HFF-Myc (cell line): ENCODE measurements at regions not wholly inside any gene's neighbourhood (a gene's known extent, or its start where the extent isn't known, plus 50 kb on each side); places are given as distances from the start of the nearest gene placed in this dataset.
"Not testable (repeated sequence)": the region's sequence is repeated elsewhere in the genome, so short reads cannot be mapped to it uniquely, and the experiment has no call there.

Source experiments
- DNase-seq: peaks from one replicate; pipeline ENCODE4 v3.0.0-alpha.2; 2011; ENCODE audit warnings: low read depth; ENCODE audit errors: extremely low read depth
- H3K4me3 ChIP-seq: replicated peaks from 2 replicates; pipeline ENCODE4 v1.5.1; 2011; ENCODE audit warnings: low read depth, mild to moderate bottlenecking, control low read depth, low read length
- TF ChIP-seq, protein P1 (sequence below): IDR thresholded peaks from 2 replicates; pipeline ENCODE4 v1.5.1; 2012; ENCODE audit warnings: mild to moderate bottlenecking, low read depth, low read length, control low read depth; ENCODE audit errors: missing control alignments

DNA sequence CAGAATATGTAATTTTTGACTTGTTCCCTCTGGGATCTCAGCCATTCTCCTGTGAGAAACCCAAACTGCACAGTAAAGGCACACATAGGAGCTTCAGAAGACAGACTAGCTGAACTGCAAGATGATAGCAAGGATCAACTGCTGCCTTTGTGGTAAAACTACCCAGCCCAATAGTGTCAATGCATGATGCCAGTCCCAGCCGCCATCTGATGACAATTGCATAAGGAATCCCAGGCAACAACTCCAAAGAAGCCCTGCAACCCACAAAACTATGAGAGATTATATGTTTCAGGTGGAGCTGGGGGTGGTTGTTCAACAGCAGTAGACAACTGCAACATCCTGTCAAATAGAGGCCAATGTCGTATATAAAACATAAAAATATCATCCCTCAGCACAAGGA, 192.4 kb upstream of the ARPP21 start:
- TF ChIP-seq, protein P1, sequence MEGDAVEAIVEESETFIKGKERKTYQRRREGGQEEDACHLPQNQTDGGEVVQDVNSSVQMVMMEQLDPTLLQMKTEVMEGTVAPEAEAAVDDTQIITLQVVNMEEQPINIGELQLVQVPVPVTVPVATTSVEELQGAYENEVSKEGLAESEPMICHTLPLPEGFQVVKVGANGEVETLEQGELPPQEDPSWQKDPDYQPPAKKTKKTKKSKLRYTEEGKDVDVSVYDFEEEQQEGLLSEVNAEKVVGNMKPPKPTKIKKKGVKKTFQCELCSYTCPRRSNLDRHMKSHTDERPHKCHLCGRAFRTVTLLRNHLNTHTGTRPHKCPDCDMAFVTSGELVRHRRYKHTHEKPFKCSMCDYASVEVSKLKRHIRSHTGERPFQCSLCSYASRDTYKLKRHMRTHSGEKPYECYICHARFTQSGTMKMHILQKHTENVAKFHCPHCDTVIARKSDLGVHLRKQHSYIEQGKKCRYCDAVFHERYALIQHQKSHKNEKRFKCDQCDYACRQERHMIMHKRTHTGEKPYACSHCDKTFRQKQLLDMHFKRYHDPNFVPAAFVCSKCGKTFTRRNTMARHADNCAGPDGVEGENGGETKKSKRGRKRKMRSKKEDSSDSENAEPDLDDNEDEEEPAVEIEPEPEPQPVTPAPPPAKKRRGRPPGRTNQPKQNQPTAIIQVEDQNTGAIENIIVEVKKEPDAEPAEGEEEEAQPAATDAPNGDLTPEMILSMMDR = no peak
- no peak for DNase-seq

DNA sequence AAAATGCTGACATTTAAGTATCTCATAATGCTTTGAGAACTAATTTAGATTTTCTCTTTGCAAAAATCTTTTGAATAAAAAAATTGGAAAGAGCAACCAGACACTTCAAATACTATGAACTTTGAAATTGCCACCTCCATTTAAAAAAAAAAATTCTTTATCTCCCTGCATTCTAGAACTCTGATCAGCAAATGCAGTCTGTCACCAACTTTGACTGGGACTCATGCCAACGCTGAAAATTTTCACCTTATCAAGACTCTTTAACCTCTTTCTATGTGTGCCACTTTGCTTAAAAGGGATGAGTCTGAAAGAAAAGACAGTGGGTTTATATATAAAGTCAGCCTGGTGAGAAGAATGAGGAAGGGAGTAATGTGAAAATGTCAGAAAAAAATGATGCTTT, 191.2 kb upstream of the ARPP21 start:
- no peak overlapping the region for H3K4me3 ChIP-seq
- no peak for DNase-seq

More for the DNA sequence above, 192.4 kb upstream of the ARPP21 start:
- no peak overlapping the region for H3K4me3 ChIP-seq

DNA sequence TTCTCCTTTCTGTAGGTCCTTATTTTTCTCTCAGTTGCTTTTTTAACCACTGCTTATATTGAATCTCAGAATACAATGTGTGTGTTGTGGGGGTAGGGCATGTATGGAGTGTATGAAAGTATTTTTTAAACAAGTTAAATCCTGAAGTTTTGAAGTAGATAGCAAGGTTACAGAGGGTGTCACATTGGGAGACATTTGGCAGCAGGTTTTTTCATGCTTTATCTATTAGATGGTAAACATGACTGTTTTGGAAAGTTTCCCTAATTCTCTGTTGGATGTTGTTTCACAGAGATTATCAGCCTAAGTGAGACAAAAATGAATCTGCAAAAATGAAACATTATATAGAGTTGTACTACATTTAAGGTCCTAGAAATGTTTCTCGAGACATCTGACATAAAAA, 190.6 kb upstream of the ARPP21 start:
- TF ChIP-seq, protein P1 = no peak
- no peak for DNase-seq
- no peak overlapping the region for H3K4me3 ChIP-seq

More for the DNA sequence above, 191.2 kb upstream of the ARPP21 start:
- TF ChIP-seq, protein P1 = no peak

GRCh38 chr3:35454819-35455218, 184.5 kb upstream of the ARPP21 start:
- H3K4me3 ChIP-seq, DNase-seq: not testable (repeated sequence)

GRCh38 chr3:35473956-35474355, 165.4 kb upstream of the ARPP21 start:
- no peak for DNase-seq
- H3K4me3 ChIP-seq = no peak overlapping the region
- TF ChIP-seq, protein P1 = no peak

- H3K4me3 ChIP-seq, DNase-seq: not testable (repeated sequence)
Observed at GRCh38 chr3:35482566-35482965, 156.8 kb upstream of the ARPP21 start.

- TF ChIP-seq, protein P1 = no peak
- H3K4me3 ChIP-seq = no peak overlapping the region
Observed at GRCh38 chr3:35483131-35483530, 156.2 kb upstream of the ARPP21 start.

GRCh38 chr3:35484929-35485530, 154.3 kb upstream of the ARPP21 start:
- H3K4me3 ChIP-seq = no peak overlapping the region
- TF ChIP-seq, protein P1 = no peak
- no peak for DNase-seq

More at GRCh38 chr3:35483131-35483530, 156.2 kb upstream of the ARPP21 start:
- DNase-seq = no peak
